ENCODE measurements at regions not wholly inside any gene's neighbourhood (a gene's known extent, or its start where the extent isn't known, plus 50 kb on each side); places are given as distances from the start of the nearest gene placed in this dataset.
"Not testable (repeated sequence)": the region's sequence is repeated elsewhere in the genome, so short reads cannot be mapped to it uniquely, and the experiment has no call there.

DNA sequence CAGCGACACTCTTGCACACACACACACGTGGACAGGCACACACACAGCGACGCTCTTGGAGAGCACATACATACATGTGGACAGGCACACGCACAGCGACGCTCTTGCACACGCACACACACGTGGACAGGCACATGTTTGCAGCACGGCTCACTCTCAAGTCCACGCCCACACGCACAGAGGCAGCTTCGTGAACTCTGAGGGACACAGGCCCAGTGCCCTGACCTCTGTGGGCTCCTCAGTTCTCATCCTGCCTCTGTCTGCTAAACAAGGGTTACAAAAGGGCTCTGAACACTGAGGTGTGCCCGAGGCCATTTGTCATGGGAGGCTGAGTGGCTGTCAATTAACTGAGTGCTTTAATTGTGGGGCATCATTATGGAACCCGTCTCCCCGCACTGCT is 558.8 kb upstream of the ADAMTS16 start:
- DNase-seq, result no peak

DNA sequence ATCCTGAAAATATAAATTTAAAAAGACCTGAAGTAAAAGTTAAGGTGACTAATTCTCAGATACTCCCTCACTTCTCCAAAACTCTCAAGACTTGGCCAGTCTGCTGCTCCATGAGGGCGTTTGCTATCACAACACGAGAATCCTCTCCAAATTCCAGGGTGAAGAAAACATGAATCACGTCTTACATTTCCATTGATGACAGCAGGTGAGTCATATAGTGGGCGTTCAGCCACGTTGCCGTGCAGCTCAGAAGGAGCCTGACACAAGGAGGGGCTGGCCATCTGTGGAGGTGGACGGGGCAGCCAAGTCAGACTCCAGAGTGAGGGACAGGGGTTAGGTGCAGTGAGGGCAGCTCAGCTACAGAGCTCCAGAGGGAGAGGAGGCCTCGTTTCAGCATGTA is 555.1 kb upstream of the ADAMTS16 start:
- DNase-seq, result no peak

DNA sequence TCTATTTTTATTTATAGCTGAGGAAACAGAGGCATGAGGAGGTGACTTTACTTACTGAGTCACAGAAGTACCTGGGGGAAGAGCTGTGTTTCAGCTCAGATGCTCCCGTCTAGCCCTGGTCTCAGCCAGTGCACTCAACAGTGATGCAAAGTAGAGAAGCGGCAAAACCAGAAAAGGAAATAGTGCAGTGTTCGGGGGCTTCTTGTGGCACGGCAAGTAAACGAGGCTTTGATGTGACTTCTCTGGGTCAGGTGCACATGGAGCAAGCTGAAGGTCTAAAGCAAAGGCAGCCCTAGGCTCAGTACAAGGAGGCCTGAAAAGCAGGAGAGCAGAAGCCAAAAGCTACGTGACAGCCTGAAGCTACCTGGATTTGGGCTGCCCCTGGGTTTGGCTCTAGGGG is 526.7 kb upstream of the ADAMTS16 start:
- no peak for DNase-seq

DNA sequence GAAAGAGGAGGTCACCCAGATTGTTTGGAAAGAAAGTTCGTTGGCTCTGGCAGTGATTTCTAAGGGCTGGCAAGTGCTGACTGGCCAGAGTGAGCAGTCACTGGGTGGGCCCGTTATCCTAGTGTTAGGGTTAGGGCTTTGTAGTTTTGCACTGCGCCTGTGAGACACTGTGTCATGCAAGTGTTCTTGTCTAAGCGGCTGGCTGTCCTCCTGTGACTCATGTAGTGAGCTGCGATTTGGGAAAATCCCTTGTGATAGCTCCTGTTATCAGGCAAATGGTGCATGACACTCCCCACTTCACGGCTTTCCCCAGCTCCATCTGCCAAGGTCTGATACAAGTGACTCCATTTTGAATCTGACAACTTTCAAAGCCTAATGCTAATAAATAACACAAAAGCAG is 526.0 kb upstream of the ADAMTS16 start:
- DNase-seq, result no peak

DNA sequence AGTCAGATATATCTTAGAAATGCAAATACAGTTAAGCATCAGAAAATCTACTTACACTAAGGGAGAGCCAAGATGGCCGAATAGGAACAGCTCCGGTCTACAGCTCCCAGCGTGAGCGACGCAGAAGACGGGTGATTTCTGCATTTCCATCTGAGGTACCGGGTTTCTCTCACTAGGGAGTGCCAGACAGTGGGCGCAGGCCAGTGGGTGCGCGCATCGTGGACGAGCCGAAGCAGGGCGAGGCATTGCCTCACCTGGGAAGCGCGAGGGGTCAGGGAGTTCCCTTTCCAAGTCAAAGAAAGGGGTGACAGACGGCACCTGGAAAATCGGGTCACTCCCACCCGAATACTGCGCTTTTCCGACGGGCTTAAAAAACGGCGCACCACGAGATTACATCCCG is 524.8 kb upstream of the ADAMTS16 start:
- DNase-seq, result not testable (repeated sequence)

DNA sequence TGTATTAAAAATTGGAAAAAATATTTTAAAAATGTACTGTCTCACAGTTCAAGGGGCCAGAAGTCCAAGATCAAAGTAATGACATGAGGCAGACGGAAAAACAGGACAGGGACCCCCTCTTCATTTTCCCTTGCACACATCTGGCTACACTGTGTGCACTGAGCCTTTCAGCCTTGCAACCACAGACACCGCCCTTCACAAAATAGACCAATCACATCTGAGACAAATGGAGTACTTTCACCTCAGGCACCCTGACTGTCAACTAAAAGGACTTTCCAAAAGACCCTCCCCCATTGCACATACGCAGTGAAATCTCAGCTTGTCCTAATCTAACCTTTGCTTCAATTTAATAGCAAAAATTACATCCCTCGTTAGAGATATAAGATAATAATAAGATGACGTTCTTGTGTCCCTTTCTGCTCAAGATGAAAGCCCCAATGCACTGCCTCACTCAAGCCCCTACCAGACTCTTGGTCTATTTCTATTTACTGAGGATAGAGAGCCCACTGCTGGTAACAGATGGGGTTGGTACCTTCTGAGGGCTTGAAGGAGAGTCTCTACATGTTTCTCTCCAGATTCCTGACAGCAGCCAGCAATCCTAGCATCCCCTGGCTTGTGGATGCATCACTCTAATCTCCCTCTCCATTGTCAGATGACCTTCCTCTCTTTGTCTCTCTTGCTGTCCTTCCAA is 514.8 kb upstream of the ADAMTS16 start:
- no peak for DNase-seq

DNA sequence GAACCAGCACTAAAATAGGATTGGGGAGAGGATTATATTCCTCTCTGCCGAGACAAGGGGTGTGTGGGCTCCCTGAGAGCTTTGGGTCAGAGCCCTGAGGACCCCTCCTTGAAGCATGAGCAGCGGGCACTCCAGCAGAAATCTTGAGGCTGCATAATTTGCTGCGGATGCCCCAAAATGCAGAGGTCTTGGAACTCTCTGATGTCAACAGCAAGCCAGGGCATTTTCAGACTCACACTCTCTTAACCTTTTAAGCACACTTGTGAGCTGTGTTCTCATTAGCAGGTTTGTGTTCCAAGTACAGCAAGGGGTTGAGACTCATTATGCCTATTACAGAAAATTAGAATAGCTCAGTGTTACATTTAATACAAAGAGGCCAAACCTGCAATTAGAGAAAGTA is 513.0 kb upstream of the ADAMTS16 start:
- no peak for DNase-seq

DNA sequence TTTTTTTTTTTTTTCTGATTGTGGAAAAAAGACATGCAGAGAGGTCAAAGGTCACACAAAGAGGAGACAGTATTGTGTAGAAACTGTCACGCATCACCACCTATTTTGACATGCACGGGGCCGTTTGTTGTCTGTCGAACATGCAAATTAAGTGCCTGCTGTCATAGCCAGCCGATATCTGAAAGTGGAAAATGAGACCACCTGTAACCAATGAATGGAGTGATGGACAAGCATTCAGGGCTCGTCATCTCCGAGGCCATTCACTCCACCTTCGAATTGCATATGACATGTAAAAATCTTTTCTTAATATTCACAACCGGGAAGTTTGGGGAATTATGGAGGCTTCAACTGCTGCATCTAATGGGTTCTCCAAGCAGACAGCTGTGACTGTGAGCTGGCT is 512.2 kb upstream of the ADAMTS16 start:
- no peak for DNase-seq

DNA sequence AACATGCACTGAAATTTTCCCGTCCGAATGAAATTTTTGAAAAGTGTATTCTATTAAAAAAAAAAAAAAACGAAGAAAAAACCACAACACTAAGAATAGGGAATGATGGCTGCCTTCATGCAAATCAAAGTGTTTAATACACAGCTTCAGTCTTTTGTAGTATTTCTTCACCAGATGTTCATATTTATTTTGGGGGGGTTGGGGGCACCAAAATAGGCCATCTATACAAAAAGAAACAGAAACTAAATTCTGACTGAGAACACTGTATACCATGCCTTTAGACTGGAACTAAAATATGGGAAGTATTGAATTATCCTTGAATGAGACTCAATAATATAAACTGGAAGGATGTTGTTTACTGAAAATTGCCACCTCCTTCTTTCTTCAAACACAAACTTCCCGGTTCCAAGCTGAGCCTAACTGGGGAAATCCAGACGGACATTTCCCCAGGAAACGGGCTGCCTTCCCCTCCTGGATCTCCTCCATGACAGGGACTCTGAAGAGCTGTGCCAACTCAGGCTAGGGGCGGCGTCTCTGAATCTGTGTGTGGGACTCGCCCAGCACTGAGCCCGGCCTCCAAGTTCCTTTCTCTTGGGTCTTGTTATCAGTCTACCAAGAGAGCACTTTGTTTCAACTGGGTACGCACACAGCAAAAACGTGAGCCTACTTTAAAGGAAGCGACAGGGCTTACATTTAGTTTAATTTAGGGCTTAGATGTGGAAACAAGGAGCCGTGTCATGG is 511.3 kb upstream of the ADAMTS16 start:
- no peak for DNase-seq

DNA sequence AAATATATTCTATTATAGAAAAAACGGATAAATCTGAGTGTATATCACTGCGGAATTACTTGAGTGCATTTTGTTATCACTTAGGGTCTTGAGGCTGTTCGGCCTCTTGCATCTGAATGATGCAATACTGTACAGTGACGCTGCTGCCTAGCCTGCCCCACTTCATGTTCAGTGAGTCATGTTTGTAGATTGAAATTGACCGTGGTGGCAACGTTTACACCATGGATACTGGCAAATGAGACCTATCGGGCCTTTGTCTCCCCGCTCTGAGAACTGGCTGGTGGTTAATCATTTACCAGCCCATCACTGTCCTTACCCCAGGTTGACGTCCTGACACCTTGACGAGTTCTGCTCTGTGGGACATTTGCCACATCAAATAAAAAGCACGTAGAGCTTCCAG is 510.1 kb upstream of the ADAMTS16 start:
- DNase-seq, result no peak

DNA sequence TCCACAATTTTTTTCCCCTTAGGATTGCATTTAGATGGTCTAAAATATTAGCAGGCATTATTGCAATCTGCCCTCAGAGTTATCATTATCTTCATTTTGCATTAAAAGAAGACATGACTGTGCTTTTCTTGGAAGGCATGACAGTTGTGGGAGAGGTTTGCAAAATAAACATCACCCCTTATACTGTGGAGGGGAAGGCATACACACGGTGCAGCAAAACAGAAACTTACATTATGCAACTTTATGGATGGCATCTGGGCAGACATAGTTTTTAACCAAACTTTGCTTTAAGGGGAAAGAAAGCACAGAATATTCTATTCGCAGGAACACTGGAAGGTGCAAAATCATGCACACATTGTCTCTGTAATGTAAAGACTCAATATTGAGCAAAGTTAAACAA is 505.8 kb upstream of the ADAMTS16 start:
- DNase-seq, result no peak

DNA sequence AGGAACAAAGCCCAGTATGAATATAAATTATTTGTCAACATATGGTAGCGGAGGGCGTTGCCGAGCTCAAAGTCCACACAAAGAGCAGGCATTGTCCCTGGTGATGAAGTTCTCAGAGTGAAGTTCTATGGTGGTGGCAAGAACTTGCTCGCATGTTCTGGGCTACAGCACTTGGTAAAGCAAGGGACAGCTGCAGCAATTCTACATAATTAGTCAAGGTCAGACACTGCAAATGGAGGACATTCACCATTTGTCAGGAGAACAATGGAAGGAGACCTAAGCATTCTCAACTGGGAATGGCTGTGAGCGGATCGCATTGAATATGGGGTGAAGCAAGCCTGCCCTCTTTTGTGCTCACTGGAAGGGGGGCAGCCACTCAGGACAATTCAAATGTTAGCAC is 503.8 kb upstream of the ADAMTS16 start:
- DNase-seq, result no peak

DNA sequence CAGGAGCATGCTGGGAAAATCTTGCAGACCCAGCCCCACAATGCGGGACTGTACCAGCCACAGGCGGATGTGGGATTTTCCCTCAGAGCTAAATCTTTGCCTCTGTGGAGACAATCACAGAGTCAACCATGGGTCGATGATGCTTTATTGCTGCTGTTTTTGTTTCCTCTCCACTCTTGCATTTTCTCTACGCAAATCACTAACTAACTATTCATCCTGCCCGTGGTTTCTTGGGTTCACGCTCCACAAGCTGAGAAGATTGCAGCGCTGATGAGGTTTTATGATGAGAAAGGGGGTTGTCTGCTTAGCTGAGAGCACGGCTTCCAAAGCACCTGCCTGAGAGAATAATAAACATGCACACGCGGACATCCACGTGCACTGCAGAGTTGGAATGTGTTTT is 500.2 kb upstream of the ADAMTS16 start:
- no peak for DNase-seq

DNA sequence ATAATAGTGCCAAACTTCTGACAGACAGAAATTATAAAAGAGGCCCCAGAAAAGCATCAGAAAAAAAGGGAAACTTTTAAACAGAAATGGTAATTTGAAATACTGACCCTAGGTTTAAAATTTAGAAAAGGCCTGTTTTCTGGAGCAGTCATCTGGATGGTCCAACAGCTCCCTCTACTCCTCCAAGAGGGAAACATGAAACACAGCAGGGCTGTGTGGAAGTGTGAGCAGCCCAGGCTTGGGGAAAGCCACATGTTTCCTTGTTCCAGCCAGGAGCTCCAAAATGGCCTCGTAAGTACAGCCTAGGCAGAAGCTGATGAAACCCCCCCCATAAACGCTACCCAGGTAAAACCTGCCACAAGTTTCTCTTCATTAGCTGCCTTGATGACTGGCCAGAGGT is 499.3 kb upstream of the ADAMTS16 start:
- no peak for DNase-seq

DNA sequence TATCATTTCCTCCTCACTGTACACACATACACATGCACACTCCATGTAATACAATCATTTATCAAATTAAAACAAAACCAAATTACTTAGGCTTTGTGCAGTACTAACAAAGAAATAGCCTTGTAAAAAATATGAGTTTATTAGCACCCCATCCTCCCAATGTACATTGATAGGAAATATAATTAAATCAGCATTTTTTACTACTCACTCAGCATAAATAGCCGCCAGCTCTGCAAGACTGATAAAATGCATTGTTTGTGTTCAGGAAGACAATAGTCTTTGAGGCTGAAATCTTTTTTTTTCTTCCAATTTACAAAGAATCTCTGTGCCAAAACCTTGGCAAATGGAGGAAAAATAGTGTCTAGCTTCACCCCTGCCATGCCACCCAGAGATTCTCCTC is 497.6 kb upstream of the ADAMTS16 start:
- no peak for DNase-seq

DNA sequence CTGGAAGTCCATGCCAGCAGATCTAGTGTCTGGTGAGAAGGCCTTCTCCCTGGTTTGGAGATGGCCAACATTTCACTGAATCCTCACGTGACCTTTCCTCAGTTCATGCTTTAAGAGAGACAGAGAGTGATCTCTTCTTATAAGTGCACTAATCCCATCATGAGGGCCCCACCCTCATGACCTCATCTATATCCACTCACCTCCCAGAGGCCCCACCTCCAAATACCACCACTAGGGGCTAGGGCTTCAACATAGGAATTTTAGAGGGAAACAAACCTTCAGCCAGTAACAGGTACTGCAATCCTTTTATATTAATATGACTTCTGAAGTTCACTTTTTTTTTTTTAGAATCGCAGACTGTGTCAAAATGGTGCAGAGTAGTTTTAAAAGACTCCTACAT is 496.9 kb upstream of the ADAMTS16 start:
- no peak for DNase-seq

DNA sequence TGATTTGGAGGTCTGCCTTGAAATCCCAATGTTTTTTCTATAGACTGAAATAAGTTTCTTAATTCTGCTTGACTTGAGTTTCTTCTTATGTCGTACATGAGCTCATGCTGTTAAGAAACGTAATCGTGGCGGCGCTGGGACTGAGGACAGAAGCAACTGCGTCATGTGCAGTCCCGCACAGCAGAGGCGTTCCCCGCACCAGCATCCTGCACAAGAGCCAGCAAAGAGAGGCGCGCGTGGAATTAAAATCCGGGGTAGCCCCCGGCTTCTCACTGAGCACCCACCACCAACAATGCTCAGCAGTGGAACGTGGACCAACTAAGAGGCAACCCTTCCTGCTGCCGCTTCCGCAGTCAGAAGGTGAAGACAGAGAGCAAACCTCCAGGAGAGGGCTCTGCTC is 496.2 kb upstream of the ADAMTS16 start:
- no peak for DNase-seq

DNA sequence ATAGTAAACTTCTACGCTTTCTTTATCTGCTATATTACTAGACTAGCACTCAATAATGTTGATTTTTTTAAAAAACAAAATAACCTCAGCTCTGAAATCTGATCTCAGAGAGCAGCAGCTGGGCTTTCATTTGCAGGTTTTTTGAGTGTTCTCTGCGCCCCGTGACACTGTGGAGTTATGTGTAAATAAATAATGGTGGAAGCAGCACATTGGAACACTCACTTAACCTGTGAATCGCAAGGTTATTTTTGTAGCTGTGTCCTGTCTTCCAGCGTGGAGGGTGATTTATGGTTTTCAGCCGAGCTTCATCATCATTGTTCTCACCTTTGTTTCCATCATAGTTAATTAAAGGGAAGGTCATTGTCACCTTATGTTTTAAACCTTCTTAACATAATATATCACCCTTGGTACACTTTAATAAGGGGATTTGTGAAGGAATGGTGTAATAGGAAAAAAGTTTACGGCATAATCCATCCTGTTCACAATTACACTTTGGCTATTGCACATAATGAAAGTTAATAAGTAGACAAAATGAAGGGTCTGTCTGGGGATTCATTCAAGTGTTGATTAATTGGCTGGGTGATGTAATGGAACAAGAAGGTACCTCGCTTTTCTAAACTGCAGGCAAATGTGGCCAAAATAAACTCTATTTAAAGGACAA is 493.3 kb upstream of the ADAMTS16 start:
- no peak for DNase-seq

DNA sequence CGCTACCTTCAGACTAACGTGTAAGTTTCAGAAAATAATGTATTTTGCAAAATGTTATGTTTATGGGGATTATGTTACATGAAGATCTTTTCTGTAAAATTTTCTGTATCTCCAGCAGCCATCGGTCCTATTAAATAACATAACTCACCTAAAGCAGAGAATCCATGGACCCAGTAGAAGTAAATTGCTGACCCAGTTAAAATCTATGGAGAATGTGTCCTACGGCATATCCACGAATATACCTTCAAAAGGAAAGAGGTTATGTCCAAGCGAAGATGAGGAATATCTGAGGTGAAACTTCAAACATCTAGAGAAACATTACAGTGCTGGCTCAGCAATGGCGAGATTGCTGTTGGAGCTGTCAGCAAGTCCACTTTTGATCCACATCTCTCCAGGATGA is 492.2 kb upstream of the ADAMTS16 start:
- DNase-seq, result no peak

DNA sequence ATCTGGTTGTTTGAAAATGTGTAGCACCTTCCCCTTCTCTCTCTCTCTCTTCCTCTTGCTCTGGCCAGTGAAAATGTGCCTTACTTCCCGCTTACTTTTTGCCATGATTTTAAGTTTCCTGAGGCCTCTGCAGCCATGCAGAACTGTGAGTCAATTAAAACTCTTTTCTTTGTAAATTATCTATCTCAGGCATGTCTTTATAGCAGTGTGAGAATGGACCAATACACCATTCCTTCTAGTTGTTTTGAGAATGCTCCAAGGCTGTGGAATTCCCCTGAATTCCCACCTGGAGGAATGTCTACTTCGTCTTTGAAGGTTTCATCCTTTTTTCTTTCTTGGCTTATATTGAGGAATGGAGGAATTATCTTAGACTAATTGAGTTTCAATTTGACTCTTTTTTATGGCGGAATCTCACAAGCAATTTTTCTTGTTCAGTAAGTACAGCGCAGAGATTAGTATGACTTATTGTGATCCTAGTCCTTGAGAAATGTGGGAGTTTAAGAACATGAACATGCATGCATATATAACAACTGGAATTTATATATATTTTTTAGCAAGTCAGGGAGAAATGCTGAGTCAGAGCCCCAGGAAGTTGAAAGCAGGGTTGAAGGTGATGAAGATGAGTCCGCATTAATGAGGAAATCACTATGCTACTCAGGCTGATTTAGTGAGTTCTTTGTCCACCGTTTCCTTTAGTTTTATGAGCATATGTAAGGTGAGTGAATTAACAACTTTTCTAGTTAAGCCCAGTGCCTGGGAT is 488.1 kb upstream of the ADAMTS16 start:
- no peak for DNase-seq

DNA sequence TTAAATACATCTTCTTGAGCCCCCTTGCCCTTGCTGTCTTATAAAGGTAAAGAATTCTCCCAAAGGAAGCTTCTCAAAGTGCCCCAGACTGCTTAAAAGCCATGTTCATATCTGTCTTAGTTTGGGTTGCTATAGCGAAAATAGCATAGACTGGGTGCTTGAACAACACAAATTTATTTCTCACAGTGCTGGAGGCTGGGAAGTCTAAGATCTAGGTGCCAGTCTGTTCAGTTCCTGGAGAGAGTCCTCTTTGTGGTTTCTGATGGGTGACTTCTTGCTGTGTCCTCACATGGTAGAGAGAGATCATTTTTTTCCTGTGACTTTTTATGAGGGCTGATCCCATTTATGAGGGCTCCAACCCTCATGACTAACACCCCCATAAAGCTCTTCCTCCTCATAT is 486.7 kb upstream of the ADAMTS16 start:
- DNase-seq, result no peak

DNA sequence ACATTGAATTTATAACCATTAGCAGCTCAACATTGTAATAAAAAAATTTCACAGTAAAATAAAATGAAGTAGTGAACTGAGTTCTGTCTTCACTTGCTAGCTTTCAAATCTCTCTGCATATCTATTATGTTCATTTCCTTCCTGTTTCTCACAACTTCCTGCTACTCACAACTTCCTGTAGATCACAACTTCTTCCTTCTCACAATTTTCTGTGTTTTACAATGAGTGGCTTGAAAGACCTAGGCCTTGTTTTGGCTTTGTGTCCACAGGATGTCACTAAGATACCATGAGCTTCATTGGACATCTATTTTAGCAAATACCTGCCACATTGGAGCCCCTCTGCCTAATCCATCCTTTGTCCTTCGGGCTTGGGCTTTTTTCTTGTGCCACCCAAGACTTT is 480.3 kb upstream of the ADAMTS16 start:
- no peak for DNase-seq

DNA sequence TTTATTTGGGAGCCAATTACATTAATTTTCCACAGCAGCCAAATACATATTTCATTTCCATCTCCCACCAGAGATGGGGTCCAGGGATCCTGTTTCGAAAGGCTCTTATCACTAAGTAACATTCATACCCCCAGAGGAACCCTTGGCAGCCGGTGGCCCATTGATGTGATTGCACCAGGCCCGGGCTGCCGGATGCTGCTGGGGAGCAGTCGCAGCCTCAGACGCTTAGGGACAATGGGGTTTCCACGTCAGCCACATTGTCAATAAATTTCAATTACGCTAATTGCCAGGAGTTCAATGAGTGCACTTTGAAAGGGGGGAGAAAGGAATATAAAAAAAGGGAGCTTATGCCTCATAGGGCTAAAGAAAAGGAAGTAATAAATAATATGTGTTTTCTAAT is 478.8 kb upstream of the ADAMTS16 start:
- DNase-seq, result no peak

DNA sequence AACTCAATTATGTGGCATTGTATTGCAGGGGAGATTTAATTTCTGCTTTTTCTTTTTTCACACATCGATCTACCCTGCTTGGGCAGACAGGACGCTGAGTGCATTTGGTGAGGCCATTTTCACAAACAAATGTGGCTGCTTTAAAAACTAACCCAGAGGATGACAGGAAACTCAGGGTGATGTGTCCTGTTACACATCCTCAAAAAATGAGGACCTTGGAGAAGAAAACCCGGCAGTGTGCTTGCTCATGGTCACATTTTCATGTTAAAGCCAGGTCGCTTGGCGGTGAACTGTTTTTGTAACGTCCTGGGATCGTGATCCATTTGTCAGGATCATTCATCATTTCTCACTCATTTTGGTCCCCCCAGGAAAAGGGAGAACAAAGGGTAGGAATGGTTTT is 478.3 kb upstream of the ADAMTS16 start:
- no peak for DNase-seq

Measured in NCI-H69 (cell line).